Pons (tissue), 1 donor: ENCODE measurements at regions not wholly inside any gene's neighbourhood (a gene's known extent, or its start where the extent isn't known, plus 50 kb on each side); places are given as distances from the start of the nearest gene placed in this dataset.
A peak's percentile ranks its signal among the peaks of the same experiment; 100 is the strongest.

Experiments used
- DNase-seq: peaks from one replicate; pipeline ENCODE4 v3.0.0-alpha.2; 2016; ENCODE audit warnings: low spot score

DNA sequence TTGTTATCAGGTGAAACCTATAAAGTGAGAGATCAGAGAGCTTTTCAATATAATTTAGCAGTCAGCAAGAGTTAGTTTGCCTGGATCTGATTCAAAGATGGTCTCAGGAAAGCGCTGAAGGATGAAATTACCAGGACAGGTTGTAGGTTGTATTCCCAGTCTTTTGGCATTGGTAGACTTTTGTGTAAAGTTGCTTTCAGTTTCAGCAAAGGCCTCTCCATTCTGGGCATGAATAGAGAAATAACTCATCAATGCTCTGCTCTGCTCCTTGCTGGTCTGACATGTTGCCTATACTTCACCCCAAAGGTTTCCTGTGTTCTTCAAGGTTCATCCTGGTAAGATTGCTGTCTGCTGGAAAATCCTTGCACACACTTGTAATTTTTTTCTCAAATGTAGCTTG lies 714.8 kb downstream of the EPM2A start:
- DNase-seq, result no peak

DNA sequence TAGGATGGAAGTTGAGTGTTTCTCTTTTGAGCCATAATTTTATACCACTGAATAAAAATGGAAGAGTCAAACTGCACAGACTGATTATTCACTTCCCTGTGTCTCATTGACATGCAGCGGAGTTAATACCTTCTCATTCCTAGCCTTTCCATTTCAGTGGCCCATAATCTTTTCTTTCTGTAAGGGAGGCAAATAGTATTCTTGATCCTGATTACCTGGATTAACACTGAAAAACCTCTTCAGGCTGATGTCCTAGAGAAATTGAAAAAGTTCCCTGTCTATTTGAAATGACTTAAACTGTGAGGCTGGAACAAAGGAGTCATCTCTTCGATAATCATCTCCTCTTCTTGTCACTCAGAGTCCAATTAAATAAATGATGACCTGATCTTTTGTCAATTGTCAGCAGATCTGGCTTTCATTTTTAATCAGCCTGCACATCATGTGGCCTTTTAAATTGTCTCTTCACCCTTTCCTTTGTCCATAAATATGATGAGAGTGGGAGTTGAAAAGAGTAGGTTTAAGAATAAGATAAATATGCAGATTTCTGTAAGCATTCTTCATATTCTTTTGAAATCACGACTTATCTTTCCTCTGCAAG lies 713.0 kb downstream of the EPM2A start:
- no peak for DNase-seq

DNA sequence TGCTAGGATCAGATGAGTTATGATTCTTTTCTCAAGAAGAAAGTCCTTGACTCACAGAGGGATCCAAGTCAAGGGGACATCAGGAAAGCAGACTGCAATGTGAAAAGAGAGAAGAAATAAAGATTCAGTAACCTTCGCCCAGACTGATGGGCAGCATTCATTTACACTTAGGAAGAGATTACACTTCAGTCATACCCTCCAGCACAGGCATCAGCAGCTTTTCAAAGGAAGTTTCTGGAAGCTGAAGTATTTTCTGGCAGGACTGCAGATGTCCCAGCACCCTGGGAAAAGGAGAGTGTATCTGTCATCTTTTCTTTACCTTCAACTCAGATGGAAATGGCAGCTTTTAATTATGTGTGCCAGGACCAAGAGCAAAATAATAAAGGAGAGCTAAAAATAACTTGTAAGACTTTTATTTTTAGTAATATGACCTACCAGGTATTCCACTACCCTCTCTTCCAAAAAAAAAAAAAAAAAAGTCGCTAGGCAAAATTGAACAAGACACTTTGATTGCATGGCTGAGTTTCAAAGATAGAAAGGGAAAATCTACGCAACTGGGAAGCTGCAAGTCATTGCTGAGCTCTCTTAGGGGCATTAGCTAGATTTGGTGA lies 712.1 kb downstream of the EPM2A start:
- no peak for DNase-seq

DNA sequence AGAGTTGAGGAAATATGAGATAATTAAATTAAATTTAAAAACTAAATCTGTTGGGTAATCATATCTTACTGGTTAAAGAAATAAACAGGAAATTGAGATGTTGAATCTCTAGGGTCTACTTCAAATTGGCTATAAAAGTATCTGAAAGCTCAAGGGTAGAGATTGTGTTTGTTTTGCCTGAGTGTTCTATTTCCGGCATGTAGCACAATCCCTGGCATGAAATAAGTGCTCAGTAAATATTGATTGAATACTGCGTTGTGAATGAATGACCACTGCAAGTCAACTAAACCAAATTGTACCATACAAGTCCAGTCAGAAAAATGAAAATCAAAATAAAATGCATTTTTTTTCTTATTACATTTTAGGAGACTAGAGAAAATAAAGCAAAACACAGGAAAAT lies 709.8 kb downstream of the EPM2A start:
- DNase-seq, result no peak

DNA sequence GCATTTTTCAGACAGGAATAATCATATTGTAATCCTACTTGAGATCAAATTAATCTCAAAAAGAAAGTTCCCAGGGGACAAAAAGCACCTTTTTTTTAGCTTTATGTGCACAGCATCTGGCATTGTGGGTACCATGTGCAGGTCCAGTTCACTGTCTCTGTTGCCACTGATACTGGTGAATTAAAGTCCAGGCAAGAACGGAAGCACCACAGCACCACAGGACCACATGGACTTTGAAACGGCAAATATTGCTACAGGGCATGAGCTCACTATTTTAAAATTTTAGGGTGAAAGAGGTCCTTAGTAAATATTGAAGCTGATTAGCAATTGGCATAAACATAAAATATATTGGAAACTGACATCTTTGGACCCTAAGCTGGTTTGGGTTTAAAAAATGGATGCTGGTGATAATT lies 709.0 kb downstream of the EPM2A start:
- no peak for DNase-seq

DNA sequence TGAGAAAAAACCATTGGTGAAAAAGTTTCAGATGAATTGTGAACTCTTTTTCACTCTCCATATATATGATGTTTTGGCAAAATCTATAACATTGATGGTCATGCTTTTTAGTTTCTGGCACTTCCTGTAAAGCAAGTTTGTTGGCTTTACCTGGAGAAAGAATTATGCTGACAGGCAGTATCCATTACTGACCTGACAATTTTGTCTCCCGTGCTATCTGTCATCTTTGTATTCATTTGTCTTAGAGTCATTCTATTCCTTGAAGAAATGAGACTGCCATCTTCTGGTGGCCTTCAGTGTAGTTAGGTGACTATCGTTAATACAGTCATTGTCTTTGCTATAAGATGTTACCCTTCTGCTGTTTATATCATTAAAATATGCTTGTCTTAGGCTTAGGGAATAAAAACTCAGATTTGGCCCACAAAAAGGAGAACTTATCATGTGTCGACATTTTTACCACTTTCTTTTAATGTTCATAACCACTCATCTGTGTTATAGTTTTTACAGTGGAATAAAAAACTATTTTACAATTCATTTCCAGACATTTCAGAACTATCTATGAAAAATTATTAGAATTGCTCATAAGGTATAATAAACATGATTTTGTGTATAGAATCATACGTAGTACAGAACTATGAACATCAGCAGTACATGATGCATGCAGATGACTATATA lies 707.0 kb downstream of the EPM2A start:
- DNase-seq, result peak; percentile 52

DNA sequence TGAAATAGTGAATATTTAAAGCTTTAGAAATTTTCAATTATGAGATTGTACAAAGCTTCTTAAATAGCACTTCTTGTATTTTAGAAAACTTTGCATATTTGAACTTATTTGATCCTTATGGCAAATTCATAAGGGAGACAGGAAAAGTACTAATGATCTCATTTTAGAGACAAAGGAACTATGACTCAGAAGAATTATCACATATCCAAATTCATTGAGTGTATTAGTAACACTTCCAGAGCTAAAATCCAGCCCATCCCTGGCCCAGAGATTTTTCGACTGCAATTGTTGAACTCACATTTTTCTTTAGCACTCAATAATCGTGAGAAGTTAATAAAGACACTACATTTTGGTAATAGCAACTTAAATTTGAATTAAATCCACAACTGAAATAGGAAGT lies 704.3 kb downstream of the EPM2A start:
- no peak for DNase-seq

DNA sequence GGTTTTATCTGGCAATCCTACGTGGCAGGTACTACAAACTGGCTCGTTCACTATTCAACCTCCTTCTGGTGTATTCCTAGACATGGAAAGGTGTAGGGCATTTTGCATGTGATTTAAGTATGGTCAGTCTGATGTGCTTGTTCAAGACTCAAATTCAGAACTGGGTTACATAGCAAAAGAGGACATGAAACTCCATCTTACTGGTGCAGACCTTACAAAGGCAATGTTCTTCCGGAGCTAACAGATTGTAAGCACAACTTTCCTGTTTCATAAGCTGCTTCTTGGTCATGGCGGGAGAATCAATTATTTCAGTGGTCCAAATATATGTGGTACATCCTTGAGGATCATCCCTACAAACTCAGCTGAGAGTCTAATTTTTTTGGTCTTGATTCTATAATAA lies 703.4 kb downstream of the EPM2A start:
- DNase-seq, result no peak

DNA sequence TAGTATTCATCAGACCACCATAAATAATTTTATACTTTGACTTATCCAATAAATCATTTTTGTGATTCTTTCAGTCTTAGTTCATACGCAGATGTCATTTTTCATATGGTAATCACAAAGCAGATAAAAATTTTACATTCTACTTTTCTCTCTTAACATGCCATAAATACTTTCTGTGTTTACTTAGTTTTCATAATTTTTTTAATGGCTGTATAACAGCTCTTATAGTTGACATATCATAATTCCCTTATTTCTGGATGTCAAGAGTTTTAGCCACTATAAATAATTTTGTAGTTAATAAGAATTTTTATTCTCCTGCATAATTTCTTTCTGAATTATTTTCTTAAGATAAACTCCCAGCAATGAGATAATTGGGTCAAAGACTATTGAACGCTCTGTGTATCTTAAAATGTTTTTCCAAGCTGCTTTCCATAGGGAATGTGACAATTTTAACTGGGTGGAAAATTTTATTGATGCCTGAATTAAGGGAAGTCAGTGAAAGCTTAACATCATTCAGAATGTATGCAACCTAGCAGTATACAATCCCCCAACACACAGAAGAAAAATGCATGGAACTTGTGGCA lies 702.7 kb downstream of the EPM2A start:
- DNase-seq, result no peak

DNA sequence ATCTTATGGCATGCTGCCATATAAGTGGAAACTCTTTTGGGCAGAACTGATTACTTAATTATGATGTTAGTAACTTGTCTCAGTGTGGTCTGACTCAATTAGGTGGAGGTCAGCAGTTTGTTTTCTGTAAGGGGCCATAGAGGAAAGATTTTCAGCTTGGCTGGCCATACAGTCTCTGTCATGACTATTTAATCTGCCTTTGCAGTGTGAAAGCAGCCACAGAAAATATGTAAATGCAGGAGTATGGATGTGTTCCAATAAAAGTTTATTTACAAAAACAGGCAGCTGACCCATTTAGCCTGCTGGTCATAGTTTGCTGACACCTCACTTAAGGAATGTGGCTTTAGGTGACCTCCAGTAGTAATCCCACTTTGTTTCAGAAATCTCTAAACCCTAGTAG lies 700.7 kb downstream of the EPM2A start:
- no peak for DNase-seq

DNA sequence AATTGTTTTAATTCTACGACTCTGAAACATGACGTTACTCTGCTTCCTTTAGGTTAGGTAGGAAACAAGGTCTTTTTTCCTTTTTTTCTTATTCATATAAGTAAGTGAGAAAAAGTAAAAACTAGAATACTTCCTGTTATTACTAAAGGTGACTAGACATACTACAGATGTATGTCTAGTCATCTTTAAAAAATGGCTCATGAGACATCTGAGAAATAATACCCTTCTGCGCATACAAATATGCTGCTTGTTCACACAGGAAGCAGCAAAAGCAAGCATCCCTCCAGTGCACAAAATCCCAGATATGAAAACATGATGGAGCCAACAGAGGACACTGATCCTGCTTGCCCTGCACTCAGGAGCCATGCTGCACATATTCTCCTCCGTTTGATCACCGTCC lies 699.1 kb downstream of the EPM2A start:
- DNase-seq, result no peak

DNA sequence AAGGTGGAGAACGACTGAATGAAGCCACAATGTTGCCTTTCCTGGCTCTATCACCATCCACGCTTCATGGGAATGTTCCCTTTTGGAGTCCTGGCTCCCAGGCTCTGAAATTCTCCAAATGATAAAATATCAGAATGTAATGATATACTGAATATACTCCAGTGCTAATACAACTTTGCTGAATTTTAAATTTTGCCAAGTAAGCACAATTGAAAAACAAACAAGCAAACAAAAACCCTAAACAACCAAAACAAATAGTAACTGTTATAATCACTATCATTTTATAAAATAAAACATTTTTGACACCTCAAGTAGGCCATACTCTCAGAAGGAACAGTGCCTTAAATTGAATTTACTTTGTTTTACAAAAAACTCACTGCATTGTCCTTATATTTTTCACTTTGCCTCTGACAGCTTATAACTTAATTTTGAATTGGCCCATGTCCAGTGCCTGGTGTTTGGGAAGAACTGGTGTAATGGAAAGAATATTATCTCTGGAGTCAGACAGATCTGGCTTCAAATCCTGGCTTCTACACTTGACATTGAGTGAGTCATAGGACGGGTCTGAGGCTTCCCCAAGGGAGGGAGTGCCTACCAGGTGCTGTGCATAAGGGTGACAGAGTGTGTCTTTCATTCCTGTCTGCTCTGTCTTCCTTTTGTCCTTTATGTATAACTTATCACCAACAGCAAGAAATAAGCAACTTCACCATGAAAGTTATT lies 698.3 kb downstream of the EPM2A start:
- peak; percentile 21 for DNase-seq

DNA sequence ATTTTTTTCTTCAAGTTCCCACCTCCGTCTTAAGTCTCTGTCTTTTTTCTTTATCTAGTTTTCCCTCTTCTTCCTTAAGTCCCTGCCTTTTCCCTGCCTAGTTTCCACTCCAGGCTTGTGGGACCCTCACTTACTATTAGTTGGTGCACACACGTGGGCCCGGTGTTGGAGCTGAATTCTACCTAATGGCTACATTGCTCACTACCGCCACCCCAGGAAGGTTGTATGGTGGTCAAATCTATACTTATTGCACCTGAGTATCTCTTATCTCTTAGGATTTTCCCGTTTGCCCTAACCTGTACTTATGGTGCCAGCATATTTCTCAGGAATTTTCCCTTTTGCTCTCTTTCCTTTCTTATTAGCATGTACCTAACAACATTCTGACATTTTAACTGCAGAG lies 692.8 kb downstream of the EPM2A start:
- no peak for DNase-seq

DNA sequence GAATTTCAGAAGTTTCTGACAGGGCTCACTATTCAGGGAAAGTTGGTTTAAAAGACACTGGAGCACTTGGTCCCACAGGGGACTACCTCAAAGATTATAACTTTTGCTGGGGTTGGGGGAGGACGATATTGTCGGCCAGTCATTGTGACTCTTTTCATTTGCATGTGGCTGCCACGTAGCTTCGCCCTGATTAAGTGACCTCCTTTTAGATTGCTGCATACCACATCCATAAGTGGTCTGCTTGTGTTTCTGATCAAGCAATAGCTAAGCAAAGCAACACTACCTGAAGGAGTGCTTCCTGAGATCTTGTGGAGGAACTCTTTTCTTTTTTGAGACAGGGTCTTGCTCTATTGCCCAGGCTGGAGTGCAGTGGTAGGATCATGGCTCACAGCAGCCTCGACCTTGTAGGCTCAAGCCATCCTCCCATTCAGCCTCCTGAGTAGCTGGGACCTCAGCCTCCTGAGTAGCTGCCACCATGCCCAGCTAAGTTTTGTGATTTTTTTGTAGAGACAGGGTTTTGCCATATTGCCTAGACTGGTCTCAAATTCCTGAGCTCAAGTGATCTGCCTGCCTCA lies 691.3 kb downstream of the EPM2A start:
- DNase-seq, result no peak

DNA sequence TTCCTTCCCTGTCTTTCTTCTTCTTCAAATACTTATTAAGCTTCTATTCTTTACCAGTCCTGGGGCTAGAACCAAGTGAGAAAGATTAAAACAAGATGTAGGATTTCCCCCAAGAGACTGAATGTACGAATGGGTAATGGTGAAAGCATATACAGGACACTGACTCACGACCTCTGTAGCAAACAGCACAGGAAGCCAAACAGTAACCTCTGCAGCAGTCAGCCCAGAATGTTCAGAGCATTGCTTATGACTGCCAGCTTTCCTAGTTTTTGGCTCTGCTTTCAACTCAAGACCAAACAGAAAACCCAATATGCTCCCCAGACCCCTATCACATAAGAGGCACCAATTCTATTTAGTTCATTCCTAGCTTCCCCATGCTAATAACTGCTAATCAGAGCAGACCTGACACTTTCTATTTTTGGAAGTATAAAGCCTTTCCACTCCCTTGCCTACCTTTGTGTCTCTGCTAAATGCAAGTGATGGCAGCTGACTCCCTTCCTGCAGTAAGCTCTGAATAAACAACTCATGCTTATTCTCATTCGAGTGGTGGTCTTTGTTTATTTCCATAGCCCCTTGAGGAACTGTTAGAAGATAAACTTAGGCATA lies 690.6 kb downstream of the EPM2A start:
- DNase-seq, result no peak

DNA sequence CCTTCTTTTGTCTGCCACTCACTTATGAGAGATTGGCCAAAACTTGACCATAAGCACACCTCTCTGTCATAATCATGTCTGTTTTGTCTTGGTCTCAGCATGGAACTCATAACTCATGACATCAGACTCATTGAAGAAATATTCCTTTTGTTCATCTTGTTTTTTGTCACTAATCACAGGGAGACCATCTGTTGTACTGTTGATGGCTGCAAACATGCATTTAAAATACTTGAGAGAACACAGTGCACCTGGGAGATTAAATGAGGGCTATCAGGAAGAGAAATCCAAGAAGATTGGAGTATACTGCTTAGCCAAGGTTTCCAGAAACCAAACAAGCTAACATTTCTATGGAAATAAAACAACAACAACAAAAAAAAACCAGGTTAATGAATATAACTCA lies 689.7 kb downstream of the EPM2A start:
- no peak for DNase-seq

DNA sequence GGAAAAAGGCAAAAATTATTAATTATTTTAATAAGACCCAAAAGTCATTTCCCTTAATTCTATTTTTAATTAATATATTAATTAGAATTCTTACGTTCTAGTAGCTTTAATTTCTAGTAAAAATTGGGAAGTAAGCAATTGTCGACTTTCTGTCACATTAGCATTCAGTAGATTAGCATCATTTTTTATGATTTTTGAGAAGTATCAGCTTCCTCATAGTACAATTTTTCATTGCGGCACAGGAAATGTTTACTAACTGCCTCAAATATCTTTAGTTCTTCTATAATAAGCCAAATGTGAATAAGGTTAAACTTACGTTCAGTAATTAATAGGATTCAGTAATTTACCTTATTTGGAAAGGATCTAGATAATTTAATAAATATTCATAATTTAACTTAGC lies 687.4 kb downstream of the EPM2A start:
- DNase-seq, result no peak

DNA sequence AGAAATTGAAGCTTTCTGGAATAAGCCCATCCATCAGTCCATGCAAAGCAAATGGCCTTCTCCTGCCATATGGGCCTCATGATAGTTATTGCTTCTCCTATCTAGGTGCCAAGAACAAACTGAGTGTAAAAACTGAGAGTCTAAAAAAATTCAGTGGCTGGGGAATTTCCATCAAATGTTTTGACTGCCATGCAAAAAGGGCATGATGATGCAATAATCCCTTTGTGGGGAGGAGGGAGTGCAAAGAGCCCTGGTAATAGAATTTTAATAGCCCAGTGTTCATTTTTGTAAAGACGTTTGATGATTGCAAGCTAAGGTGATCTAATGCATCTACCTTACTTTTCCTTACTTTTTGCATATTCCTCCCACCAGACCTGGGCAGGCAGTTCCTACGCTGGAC lies 683.7 kb downstream of the EPM2A start:
- DNase-seq, result peak; percentile 28

DNA sequence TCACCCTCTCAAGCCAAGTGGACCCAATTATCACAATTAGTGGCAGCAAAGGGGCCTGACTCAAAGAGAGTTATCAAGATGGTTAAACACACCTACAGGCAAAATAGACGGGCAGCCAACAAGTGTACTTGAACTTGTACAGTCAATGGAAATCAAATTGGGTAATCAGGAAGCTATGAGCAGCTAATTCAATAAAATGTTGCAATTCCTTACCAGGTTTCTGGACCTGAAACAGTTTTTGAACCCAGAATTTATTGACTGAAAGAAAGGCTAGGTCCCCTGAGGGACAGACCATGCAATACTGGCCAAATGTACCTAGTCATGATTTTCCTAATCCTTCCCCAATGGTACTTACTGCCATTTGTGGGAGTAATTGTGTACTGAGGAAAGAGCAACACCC lies 679.8 kb downstream of the EPM2A start:
- no peak for DNase-seq

DNA sequence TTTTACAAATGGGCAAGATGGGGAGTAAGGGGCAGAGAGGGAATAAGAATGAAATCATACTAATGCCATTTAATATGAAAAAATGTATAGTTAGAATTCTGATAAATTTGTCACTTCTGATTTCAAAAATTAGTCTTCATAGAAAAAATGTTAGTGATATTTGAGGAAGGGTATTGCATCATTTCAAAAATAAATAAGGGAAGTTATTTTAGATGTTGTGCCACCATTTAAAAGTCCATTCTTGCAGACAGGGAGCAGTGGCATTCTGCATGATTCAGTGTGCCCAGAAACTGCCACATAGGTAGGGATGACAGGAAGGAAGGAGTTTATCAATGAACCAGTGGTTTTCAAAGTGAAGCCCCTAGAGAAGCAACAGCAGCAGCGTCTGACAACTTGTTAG lies 674.6 kb downstream of the EPM2A start:
- no peak for DNase-seq

DNA sequence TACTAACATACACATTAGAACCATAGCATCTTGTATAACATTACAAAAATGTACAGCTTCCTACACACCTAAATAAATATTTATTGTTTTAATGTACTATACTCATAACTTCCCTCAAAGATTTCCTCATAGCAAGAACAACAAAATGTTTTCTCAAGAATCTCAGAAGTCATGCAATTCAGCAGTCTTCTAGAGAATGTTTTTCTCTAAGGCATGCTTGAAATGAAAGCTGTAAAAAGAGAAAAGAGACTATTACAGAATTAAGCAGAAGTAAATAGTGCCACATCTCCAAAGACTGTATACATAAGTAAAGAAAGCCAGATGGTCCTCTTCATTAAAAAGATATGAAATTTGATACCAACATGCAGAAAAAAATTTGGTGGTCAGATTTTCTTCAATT lies 672.2 kb downstream of the EPM2A start:
- DNase-seq, result no peak

DNA sequence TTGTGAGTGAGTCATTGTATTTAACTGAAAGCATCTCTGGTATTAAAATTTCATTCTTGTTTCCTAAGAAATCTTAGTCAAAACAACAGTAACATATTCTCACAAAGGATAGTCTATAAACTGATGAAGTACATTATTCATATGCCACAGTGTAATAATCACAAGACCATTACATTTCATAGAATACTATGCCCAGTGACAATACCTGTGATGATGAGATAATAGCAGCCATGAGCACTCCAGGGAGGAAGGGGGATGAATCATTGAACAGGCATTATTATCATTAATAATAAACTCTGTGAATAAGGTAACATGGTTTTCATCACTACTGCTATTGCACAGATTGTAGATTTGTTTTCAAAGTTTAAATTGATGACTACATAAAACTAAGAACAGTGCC lies 667.9 kb downstream of the EPM2A start:
- no peak for DNase-seq
